ENCODE measurements at regions not wholly inside any gene's neighbourhood (a gene's known extent, or its start where the extent isn't known, plus 50 kb on each side); places are given as distances from the start of the nearest gene placed in this dataset.

DNA sequence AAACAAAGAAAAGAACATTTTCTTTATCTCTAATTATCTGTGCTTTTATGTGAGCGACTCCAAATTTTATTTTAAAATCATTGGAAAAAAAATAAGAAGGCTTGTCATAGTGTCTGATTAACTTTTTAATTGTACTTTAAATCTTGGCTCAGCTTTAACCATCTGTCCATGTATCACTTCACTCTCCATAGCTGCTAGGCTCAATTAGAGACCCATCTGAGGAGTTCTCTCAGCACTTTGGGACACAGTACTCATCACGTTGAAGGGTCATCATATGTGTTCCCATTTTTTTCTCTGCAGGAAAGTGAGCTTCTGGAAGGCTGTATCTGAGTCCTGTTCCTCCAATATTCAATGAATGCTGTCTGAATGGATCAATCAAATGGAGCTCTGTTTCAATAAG is 908.5 kb upstream of the ROBO1 start:
- TF ChIP-seq, protein P1, sequence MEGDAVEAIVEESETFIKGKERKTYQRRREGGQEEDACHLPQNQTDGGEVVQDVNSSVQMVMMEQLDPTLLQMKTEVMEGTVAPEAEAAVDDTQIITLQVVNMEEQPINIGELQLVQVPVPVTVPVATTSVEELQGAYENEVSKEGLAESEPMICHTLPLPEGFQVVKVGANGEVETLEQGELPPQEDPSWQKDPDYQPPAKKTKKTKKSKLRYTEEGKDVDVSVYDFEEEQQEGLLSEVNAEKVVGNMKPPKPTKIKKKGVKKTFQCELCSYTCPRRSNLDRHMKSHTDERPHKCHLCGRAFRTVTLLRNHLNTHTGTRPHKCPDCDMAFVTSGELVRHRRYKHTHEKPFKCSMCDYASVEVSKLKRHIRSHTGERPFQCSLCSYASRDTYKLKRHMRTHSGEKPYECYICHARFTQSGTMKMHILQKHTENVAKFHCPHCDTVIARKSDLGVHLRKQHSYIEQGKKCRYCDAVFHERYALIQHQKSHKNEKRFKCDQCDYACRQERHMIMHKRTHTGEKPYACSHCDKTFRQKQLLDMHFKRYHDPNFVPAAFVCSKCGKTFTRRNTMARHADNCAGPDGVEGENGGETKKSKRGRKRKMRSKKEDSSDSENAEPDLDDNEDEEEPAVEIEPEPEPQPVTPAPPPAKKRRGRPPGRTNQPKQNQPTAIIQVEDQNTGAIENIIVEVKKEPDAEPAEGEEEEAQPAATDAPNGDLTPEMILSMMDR (conservative IDR thresholded peaks at IDR 0.05; ENCODE audit: low read length) = no peak
- no peak for TF ChIP-seq EZH2phosphoT487 (IDR thresholded peaks at IDR 0.05; ENCODE audit: borderline replicate concordance, low read depth, low read length)
- H3K4me3 ChIP-seq (ENCODE audit: low read depth, low read length, poor library complexity, severe bottlenecking) = no peak overlapping the region
- no peaks in the 10 kb centered on the region for H3K9me2 ChIP-seq (ENCODE audit: insufficient read depth, low read length)
- H3K4me2 ChIP-seq (ENCODE audit: low read length) = no peak overlapping the region
- POLR2A ChIA-PET = interaction anchor here (1.0 kb wide), 1 partner anchor 11 kb away, joined by 3 read pairs; no protein-coding TSS in a partner anchor
- intact Hi-C loops (cut with micrococcal nuclease; ENCODE audit: unreplicated experiment) = no loop called here
- no peak overlapping the region for H3K27ac ChIP-seq (ENCODE audit: low read depth, low read length, poor library complexity, severe bottlenecking)
- H3K4me1 ChIP-seq (ENCODE audit: insufficient read depth, low read length, poor library complexity, severe bottlenecking) = no peaks in the 10 kb centered on the region
- BruUV-seq (replicated peaks) = no TSS peak
- H4K20me1 ChIP-seq (ENCODE audit: insufficient read depth, low read length) = no peaks in the 10 kb centered on the region
- no peaks in the 10 kb centered on the region for H3K79me2 ChIP-seq (ENCODE audit: insufficient read depth, low read depth, low read length)
- no peaks in the 10 kb centered on the region for H3K36me3 ChIP-seq (ENCODE audit: insufficient read depth, low read length)
- CTCF ChIA-PET (ENCODE audit: unreplicated experiment) = no interaction called here
- H3K9me3 ChIP-seq (ENCODE audit: low read length) = no peaks in the 10 kb centered on the region
- H2AFZ ChIP-seq (ENCODE audit: low read length) = no peak overlapping the region
- DNase-seq (ENCODE audit: low spot score) = no peak

DNA sequence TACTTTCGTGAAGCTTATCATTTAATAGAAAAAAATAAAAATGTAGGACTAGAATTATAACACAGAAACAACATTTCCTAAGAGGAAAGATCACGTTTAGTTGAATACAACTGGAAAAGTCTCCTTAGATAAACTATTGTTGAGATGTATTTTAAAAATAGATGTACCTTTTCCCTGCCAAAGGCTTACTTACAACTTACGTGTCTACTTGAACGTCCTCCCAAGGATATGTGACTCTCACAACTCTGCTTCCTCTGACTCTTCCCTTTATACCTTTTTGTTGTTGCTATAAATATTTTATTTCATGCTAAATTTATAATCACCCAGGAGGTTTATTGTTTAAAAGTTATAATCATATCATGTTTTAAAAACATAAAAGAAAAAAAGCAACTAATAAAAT is 908.0 kb upstream of the ROBO1 start:
- POLR2A ChIA-PET = no interaction called here
- BruUV-seq (replicated peaks) = no TSS peak
- no peak overlapping the region for H3K27ac ChIP-seq (ENCODE audit: low read depth, low read length, poor library complexity, severe bottlenecking)

DNA sequence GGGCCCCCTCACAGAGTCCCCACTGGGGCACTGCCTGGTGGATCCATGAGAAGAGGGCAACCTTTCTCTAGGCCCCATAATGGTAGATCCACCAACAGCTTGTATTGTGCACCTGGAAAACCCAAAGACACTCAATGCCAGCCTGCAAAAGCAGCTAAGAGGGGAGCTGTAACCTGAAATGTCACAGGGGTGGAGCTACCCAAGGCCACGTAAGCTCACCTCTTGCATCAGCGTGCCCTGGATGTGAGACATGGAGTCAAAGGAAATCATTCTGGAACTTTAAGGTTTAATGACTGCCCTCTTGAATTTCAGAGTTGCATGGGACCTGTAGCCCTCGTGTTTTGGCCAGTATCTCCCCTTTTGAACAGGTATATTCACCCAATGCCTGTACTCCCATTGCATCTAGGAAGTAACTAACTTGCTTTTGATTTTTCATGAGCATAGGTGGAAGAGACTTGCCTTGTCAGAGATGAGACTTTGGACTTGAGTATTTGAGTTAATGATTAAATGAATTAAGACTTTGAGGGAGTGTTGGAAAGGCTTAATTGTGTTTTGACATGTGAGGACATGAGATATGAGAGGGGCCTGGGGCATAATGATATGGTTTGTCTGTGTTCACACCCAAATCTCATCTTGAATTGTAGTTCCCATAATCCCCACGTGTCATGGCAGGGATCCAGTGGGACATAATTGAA is 900.9 kb upstream of the ROBO1 start:
- DNase-seq (ENCODE audit: low spot score) = no peak
- Histone ChIP-seq H2AFZ (ENCODE audit: low read length) (no peak overlapping the region), H3K9me3 (ENCODE audit: low read length) (no peaks in the 10 kb centered on the region), H3K4me1 (ENCODE audit: insufficient read depth, low read length, poor library complexity, severe bottlenecking) (no peaks in the 10 kb centered on the region), H3K4me3 (ENCODE audit: low read depth, low read length, poor library complexity, severe bottlenecking) (no peak overlapping the region), H4K20me1 (ENCODE audit: insufficient read depth, low read length) (no peaks in the 10 kb centered on the region), H3K79me2 (ENCODE audit: insufficient read depth, low read depth, low read length) (no peaks in the 10 kb centered on the region), H3K4me2 (ENCODE audit: low read length) (no peak overlapping the region), H3K9me2 (ENCODE audit: insufficient read depth, low read length) (no peaks in the 10 kb centered on the region), H3K27ac (ENCODE audit: low read depth, low read length, poor library complexity, severe bottlenecking) (no peak overlapping the region), H3K36me3 (ENCODE audit: insufficient read depth, low read length) (no peaks in the 10 kb centered on the region)
- CTCF ChIA-PET (ENCODE audit: unreplicated experiment) = no interaction called here
- BruUV-seq (replicated peaks) = no TSS peak
- POLR2A ChIA-PET = no interaction called here
- intact Hi-C loops (cut with micrococcal nuclease; ENCODE audit: unreplicated experiment) = no loop called here
- TF ChIP-seq, protein P1 (conservative IDR thresholded peaks at IDR 0.05; ENCODE audit: low read length) = no peak
- no peak for TF ChIP-seq EZH2phosphoT487 (IDR thresholded peaks at IDR 0.05; ENCODE audit: borderline replicate concordance, low read depth, low read length)

More for the DNA sequence above, 908.0 kb upstream of the ROBO1 start:
- no peak for DNase-seq (ENCODE audit: low spot score)
- Histone ChIP-seq H3K79me2 (ENCODE audit: insufficient read depth, low read depth, low read length) (no peaks in the 10 kb centered on the region), H3K9me2 (ENCODE audit: insufficient read depth, low read length) (no peaks in the 10 kb centered on the region), H3K4me3 (ENCODE audit: low read depth, low read length, poor library complexity, severe bottlenecking) (no peak overlapping the region), H3K9me3 (ENCODE audit: low read length) (no peaks in the 10 kb centered on the region), H3K4me1 (ENCODE audit: insufficient read depth, low read length, poor library complexity, severe bottlenecking) (no peaks in the 10 kb centered on the region), H2AFZ (ENCODE audit: low read length) (no peak overlapping the region), H4K20me1 (ENCODE audit: insufficient read depth, low read length) (no peaks in the 10 kb centered on the region), H3K36me3 (ENCODE audit: insufficient read depth, low read length) (no peaks in the 10 kb centered on the region), H3K4me2 (ENCODE audit: low read length) (no peak overlapping the region)
- CTCF ChIA-PET (ENCODE audit: unreplicated experiment) = no interaction called here
- intact Hi-C loops (cut with micrococcal nuclease; ENCODE audit: unreplicated experiment) = no loop called here
- no peak for TF ChIP-seq EZH2phosphoT487 (IDR thresholded peaks at IDR 0.05; ENCODE audit: borderline replicate concordance, low read depth, low read length)
- TF ChIP-seq, protein P1 (conservative IDR thresholded peaks at IDR 0.05; ENCODE audit: low read length) = no peak
